Aorta (tissue), 5 donors: ENCODE measurements at regions not wholly inside any gene's neighbourhood (a gene's known extent, or its start where the extent isn't known, plus 50 kb on each side); places are given as distances from the start of the nearest gene placed in this dataset.

Experiments
- ATAC-seq: fragments of 200-7000 bp; cut with Tn5 transposase; one replicate; pipeline ENCODE4 v1.9.1; 2022; ENCODE audit warnings: moderate library complexity; ENCODE audit not compliant: low FRiP score
- DNase-seq, 2 donors: peaks; one replicate each; pipeline ENCODE4 v3.0.0-alpha.2; 2020
- H3K27ac ChIP-seq, 2 donors: one replicate each; pipeline ENCODE4 v1.5.1; 2013; ENCODE audit warnings: low read length in 2 of 2, mild to moderate bottlenecking in 2 of 2, moderate library complexity in 2 of 2, control low read depth in 1 of 2, inconsistent platforms in 1 of 2, low read depth in 1 of 2
- H3K27me3 ChIP-seq, 2 donors: one replicate each; pipeline ENCODE4 v1.6.1; 2013; ENCODE audit warnings: control low read depth in 1 of 2, low read length in 1 of 2, mild to moderate bottlenecking in 1 of 2, moderate library complexity in 1 of 2; ENCODE audit not compliant: insufficient read depth in 2 of 2, control insufficient read depth in 1 of 2
- H3K36me3 ChIP-seq, 2 donors: one replicate each; pipeline ENCODE4 v1.6.1; 2013; ENCODE audit warnings: control low read depth in 1 of 2, low read length in 1 of 2, mild to moderate bottlenecking in 1 of 2; ENCODE audit not compliant: insufficient read depth in 2 of 2, control insufficient read depth in 1 of 2
- H3K4me1 ChIP-seq, 2 donors: one replicate each; pipeline ENCODE4 v1.6.1; 2013; ENCODE audit warnings: low read length in 2 of 2, control low read depth in 1 of 2, mild to moderate bottlenecking in 1 of 2, moderate library complexity in 1 of 2; ENCODE audit not compliant: insufficient read depth in 2 of 2, control insufficient read depth in 1 of 2
- H3K4me3 ChIP-seq, 2 donors: one replicate each; pipeline ENCODE4 v1.5.1; 2013; ENCODE audit warnings: low read length in 2 of 2, control low read depth in 1 of 2, mild to moderate bottlenecking in 1 of 2
- H3K9me3 ChIP-seq: one replicate; pipeline ENCODE4 v1.6.1; 2013; ENCODE audit warnings: mild to moderate bottlenecking, low read length; ENCODE audit not compliant: control insufficient read depth
- WGBS, 2 donors: extraction: QIAGEN DNeasy Blood & Tissue Kit; methylation state at CpG; one replicate each; pipeline ENCODE4 v1.1.7; 2013; 5-methylcytosine and 5-hydroxymethylcytosine counted together
- intact Hi-C, 2 donors: fragments of 100-400 bp; cut with DNase I; formaldehyde crosslinking; loops; one replicate each; pipeline versions ENCODE4 v1.14.2 to v1.15.0; 2022
- donor health status: healthy with polysubstance abuse.
- donor health status: Bipolar disorder and iron deficiency.
- donor health status: DM: no; HTN: no; CAD: no.
- donor health status: DM: no; HTN: no; CAD: no.
- donor health status: DM: yes; HTN: yes; CAD: no.

- Histone ChIP-seq H3K9me3 (no peaks in the 10 kb centered on the region), H3K4me3 (no peak overlapping the region), H3K4me1 (peaks cover 0 to 1% of the 10 kb centered on the region in 2 donors), H3K27ac (no peak overlapping the region), H3K36me3 (no peaks in the 10 kb centered on the region), H3K27me3 (no peaks in the 10 kb centered on the region)
- no peak for ATAC-seq
- 67 to 79% methylated on average over 2 of the region's 2 CpGs for WGBS, 2 donors
- no peak for DNase-seq
- intact Hi-C loops: no loop called here
These were observed 420.3 kb downstream of the PDHA2 start for GRCh38 chr4:96260064-96260682.

DNA sequence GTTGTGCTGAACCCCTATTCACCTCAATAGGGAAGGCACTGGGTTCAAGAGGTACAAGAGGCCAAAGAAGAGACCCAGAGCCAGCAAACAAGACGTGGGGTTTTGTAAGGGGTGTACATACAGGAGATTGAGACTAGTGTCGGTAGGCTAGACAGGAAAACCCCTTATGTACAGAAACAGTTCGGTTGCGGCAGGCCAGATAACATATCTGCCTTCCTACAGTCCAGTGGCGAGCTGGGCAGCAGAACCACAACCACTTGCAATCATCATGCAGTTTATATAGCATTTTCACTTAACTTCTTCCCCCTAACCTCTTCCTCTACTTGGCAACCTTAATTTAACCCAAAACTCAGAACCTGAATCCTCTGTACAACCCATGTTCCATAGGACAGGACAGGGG, 422.2 kb downstream of the PDHA2 start:
- ATAC-seq (no peak), DNase-seq (no peak)
- no peak overlapping the region for H3K27ac ChIP-seq
- H3K27me3 ChIP-seq: no peaks in the 10 kb centered on the region
- H3K4me3 ChIP-seq: no peak overlapping the region
- no peaks in the 10 kb centered on the region for H3K9me3 ChIP-seq
- H3K36me3 ChIP-seq: no peaks in the 10 kb centered on the region
- intact Hi-C loops: no loop called here
- H3K4me1 ChIP-seq: peaks cover 0 to 1% of the 10 kb centered on the region in 2 donors
- 68 to 79% methylated on average over 5 of the region's 5 CpGs for WGBS, 2 donors

- WGBS, 2 donors: 91 to 94% methylated on average over 1 of the region's 1 CpG
- H3K4me1 ChIP-seq: peaks cover 0 to 1% of the 10 kb centered on the region in 2 donors
- intact Hi-C loops: no loop called here
- no peak overlapping the region for H3K27ac ChIP-seq
- DNase-seq (no peak), ATAC-seq (no peak)
- no peaks in the 10 kb centered on the region for H3K27me3 ChIP-seq
- no peaks in the 10 kb centered on the region for H3K36me3 ChIP-seq
- H3K4me3 ChIP-seq: no peak overlapping the region
- H3K9me3 ChIP-seq: no peaks in the 10 kb centered on the region
These were observed 423.4 kb downstream of the PDHA2 start for GRCh38 chr4:96263291-96263690.

GRCh38 chr4:96264941-96265463, 425.1 kb downstream of the PDHA2 start:
- H3K27ac ChIP-seq: no peak overlapping the region
- intact Hi-C loops: no loop called here
- 96% methylated on average over 2 of the region's 2 CpGs for WGBS, 2 donors

DNA sequence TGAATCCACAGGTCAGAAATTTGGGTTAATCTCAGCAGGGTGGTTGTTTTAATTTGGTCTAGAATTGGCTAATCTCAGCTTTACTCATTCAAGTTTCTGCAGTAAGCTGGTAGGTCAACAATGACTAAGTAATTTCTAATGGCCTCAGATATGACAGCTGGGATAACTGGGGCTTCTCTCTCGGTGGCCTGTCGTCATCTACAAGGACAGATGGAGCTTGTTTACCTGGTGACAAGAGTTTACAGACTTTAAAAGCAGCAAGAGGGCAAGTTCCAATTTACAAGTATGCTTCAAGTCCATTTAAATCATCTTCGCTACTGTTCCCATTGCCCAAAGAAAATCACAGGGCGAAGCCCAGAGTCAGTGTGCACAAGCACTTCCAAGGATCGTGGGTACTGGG, 453.9 kb downstream of the PDHA2 start:
- no peak overlapping the region for H3K4me3 ChIP-seq
- no peaks in the 10 kb centered on the region for H3K27me3 ChIP-seq
- H3K9me3 ChIP-seq: no peaks in the 10 kb centered on the region
- intact Hi-C loops: no loop called here
- no peaks in the 10 kb centered on the region for H3K36me3 ChIP-seq
- WGBS, 2 donors: 80 to 82% methylated on average over 5 of the region's 5 CpGs
- no peaks in the 10 kb centered on the region for H3K4me1 ChIP-seq
- DNase-seq (no peak), ATAC-seq (no peak)
- H3K27ac ChIP-seq: no peak overlapping the region

More at GRCh38 chr4:96264941-96265463, 425.1 kb downstream of the PDHA2 start:
- Histone ChIP-seq H3K27me3 (no peaks in the 10 kb centered on the region), H3K9me3 (no peaks in the 10 kb centered on the region), H3K4me3 (no peak overlapping the region), H3K4me1 (peaks cover 0 to 1% of the 10 kb centered on the region in 2 donors), H3K36me3 (no peaks in the 10 kb centered on the region)
- no peak for DNase-seq
- ATAC-seq: no peak

- H3K27ac ChIP-seq: no peak overlapping the region
- DNase-seq (no peak), ATAC-seq (no peak)
- no peaks in the 10 kb centered on the region for H3K4me1 ChIP-seq
- H3K27me3 ChIP-seq: no peaks in the 10 kb centered on the region
- no peaks in the 10 kb centered on the region for H3K36me3 ChIP-seq
- WGBS, 2 donors: 73 to 78% methylated on average over 4 of the region's 4 CpGs
- intact Hi-C loops: no loop called here
- H3K9me3 ChIP-seq: no peaks in the 10 kb centered on the region
- no peak overlapping the region for H3K4me3 ChIP-seq
These were observed 455.3 kb downstream of the PDHA2 start for GRCh38 chr4:96295143-96295741.

DNA sequence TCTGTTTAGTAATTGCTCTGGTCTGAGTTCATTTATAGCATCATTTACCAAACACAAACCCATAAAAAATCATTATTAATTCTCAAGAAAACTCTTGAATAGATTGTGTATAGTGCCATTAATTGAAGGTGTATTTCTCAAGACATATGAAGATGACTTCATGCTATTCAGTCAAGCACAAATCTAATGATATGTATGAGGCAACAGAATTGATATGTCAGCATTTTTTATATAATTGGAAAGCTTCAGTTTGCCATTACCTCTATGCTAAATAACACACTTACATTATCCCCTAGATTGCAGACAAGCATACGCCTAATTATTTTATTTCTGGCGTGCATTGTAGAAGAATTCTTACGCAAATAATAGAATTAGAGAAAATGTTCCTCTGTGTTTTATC, 461.8 kb downstream of the PDHA2 start:
- ATAC-seq: no peak
- Histone ChIP-seq H3K27me3 (no peaks in the 10 kb centered on the region), H3K36me3 (no peaks in the 10 kb centered on the region), H3K27ac (no peak overlapping the region), H3K4me1 (no peaks in the 10 kb centered on the region), H3K4me3 (no peak overlapping the region), H3K9me3 (no peaks in the 10 kb centered on the region)
- no peak for DNase-seq
- 89 to 94% methylated on average over 3 of the region's 3 CpGs for WGBS, 2 donors
- intact Hi-C loops: no loop called here

GRCh38 chr4:96305030-96305429, 465.1 kb downstream of the PDHA2 start:
- Histone ChIP-seq H3K27me3 (no peaks in the 10 kb centered on the region), H3K27ac (no peak overlapping the region), H3K9me3 (peaks cover 3% of the 10 kb centered on the region), H3K36me3 (no peaks in the 10 kb centered on the region), H3K4me1 (no peaks in the 10 kb centered on the region), H3K4me3 (no peak overlapping the region)
- ATAC-seq (no peak), DNase-seq (no peak)
- WGBS, 2 donors: 7 to 10% methylated on average over 1 of the region's 1 CpG
- intact Hi-C loops: no loop called here

GRCh38 chr4:96312046-96312685, 472.3 kb downstream of the PDHA2 start:
- 6 to 13% methylated on average over 4 of the region's 4 CpGs for WGBS, 2 donors
- H3K9me3 ChIP-seq: peaks cover 5% of the 10 kb centered on the region
- intact Hi-C loops: no loop called here
- DNase-seq: no peak
- H3K4me3 ChIP-seq: peak overlapping the region; percentile 21 to 76
- no peaks in the 10 kb centered on the region for H3K36me3 ChIP-seq
- H3K4me1 ChIP-seq: no peaks in the 10 kb centered on the region
- ATAC-seq: no peak
- H3K27ac ChIP-seq: no peak overlapping the region
- H3K27me3 ChIP-seq: no peaks in the 10 kb centered on the region
